Fibroblast of the aortic adventitia (primary cell): ENCODE measurements at regions not wholly inside any gene's neighbourhood (a gene's known extent, or its start where the extent isn't known, plus 50 kb on each side); places are given as distances from the start of the nearest gene placed in this dataset.

Source experiments
- DNase-seq: peaks from one replicate; pipeline ENCODE4 v3.0.0-alpha.2; 2010; ENCODE audit warnings: low read depth
- H3K4me3 ChIP-seq: 2 replicates; pipeline ENCODE4 v1.5.1; 2011; ENCODE audit warnings: low read depth, mild to moderate bottlenecking, control low read depth, low read length, moderate library complexity
- TF ChIP-seq, protein P1 (sequence below): IDR thresholded peaks from 2 replicates; pipeline ENCODE4 v1.5.1; 2011; ENCODE audit warnings: mild to moderate bottlenecking, low read length, control low read depth, inconsistent platforms; ENCODE audit not compliant: insufficient read depth

DNA sequence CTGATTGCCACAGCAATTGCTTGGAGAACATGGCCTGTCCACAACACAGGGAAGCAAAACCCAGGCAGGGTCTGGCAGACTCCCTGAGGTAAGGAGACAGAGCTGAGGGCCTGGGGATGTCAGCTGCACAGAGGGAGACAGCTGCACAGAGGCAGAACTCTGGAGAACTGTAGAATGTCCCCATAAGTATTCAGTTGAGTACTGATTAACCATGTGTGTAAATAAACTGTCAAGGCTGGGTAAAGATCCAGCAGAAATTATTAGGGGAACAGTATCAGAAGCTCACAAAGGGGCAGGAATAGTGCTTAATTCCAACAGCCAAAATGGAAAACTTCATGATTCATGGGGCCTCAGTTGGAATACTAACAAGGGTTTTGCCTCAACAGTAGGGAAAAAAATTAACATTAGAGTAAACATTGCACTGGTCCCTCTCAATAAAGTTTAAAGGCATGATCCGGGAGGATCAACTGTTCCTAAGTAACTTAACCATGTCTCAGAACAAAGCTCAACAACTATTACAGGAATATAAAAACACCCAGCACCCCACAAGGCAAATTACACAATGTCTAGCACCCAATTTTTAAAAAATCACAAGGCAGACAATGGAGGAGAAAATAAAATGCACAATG lies 201.3 kb upstream of the RASSF8 start:
- no peak for DNase-seq
- no peak overlapping the region for H3K4me3 ChIP-seq
- TF ChIP-seq, protein P1, sequence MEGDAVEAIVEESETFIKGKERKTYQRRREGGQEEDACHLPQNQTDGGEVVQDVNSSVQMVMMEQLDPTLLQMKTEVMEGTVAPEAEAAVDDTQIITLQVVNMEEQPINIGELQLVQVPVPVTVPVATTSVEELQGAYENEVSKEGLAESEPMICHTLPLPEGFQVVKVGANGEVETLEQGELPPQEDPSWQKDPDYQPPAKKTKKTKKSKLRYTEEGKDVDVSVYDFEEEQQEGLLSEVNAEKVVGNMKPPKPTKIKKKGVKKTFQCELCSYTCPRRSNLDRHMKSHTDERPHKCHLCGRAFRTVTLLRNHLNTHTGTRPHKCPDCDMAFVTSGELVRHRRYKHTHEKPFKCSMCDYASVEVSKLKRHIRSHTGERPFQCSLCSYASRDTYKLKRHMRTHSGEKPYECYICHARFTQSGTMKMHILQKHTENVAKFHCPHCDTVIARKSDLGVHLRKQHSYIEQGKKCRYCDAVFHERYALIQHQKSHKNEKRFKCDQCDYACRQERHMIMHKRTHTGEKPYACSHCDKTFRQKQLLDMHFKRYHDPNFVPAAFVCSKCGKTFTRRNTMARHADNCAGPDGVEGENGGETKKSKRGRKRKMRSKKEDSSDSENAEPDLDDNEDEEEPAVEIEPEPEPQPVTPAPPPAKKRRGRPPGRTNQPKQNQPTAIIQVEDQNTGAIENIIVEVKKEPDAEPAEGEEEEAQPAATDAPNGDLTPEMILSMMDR: no peak

DNA sequence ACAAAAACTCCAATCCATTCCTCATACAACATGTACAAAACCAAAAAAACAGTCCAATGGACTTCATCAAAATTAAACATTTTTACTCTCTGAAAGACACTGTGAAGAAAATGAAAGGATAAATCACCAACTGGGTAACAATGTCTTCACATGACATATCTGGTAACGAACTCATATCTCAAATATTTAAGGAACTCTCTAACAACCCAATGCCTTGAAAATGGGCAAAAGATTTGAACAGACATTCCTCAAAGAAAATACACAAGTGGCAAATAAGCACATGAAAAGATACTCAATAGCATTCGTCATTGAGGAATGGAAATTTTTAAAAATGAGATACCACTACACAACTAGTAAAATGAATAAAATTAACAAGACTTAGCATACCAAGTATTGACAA lies 198.7 kb upstream of the RASSF8 start:
- TF ChIP-seq, protein P1: no peak

DNA sequence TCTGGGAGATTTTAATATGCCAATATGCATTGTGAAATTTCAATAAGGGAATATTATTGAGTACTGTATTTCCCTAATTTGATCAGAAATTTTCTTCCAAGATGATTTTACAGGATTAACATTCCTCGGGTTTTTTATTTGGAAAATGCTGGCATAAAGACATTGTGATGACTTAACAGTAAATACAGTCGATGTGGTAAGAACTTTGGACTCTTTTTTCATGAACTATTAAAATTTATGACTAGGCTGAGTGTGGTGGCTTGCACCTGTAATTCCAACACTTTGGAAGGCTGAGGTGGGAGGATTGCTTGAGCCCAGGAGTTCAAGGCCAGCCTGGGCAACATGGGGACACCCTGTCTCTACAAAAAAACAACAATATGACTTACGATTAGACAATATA lies 197.1 kb upstream of the RASSF8 start:
- TF ChIP-seq, protein P1: no peak
- DNase-seq: no peak
- no peak overlapping the region for H3K4me3 ChIP-seq

More for the DNA sequence above, 198.7 kb upstream of the RASSF8 start:
- H3K4me3 ChIP-seq: no peak overlapping the region
- no peak for DNase-seq

DNA sequence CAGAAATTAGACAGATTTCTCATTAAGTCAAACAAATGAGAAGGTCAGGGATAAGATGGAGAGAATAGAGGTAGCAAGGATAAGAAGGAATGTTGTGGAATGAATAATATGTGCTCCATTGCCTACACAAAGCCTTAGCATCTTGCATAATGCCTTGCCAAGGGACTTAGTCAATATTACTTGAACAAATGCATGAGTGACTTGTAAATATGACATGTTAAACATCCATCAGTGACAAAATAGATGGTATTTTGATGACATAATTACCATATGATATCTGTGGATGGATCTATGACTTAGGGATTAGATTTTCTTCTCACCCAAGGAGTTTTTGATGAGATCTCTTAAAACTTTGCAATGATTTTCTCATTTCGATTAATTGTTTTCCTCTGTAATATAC lies 194.1 kb upstream of the RASSF8 start:
- TF ChIP-seq, protein P1: no peak
- peak; percentile 54 for DNase-seq
- H3K4me3 ChIP-seq: no peak overlapping the region

DNA sequence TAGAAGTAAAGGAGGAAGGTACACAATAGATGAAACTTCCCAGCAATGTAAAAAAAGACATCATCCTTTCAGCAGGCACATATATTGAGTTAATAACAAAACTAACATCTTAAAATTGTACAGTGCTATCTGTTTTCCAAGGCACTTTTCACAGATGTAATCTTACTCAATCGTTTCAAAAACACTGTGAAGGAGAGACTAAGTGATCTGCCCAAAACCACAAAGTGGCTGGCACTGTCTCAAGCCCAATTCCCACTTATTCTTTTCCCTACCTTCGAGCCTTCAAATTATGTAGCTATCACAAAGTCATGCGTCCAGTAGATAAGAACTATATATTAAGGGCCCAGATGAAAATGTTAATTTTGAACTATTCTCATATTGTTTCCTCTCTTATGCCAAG lies 193.6 kb upstream of the RASSF8 start:
- TF ChIP-seq, protein P1: no peak
- no peak overlapping the region for H3K4me3 ChIP-seq
- DNase-seq: peak; percentile 95

DNA sequence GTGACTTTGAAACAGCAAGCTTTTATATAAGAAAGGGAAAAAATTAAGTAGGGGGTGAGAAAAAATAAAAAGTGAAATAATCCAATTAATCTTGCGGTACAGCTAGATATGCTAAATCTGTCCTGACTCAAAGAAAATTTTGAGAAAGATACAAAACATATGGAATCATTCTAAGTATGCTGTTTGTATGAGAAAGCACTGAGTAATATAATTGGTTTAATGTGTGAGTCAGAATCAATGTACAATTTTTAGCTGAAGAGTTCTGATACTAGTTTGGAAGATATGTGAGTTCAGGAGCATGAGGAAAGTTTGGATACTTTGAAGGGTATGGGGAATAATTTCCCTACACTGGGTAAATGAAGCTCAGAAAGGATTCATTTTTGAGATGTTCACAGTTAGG lies 190.9 kb upstream of the RASSF8 start:
- H3K4me3 ChIP-seq: no peak overlapping the region
- peak; percentile 73 for DNase-seq
- TF ChIP-seq, protein P1: no peak

DNA sequence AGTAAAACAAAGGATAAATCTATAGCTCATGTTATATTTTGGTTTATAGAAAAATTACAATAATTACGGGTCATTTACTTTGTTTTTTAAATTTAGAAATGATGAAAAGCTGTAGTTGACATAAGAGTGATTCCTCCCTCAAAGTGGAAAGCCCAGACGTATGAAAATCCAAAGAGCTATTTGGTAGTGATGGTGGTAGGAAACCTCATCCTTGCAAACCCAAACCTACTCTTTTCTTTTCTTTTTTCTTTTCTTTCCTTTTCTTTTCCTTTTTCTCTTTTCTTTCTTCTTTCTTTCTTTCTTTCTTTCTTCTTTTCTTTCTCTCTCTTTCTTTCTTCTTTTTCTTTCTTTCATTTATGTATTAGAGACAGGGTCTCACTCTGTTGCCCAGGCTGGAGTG lies 190.3 kb upstream of the RASSF8 start:
- DNase-seq: no peak
- H3K4me3 ChIP-seq: no peak overlapping the region
- TF ChIP-seq, protein P1: no peak
